Tongue (tissue), 1 donor: ENCODE measurements at regions not wholly inside any gene's neighbourhood (a gene's known extent, or its start where the extent isn't known, plus 50 kb on each side); places are given as distances from the start of the nearest gene placed in this dataset.
"Not testable (repeated sequence)": the region's sequence is repeated elsewhere in the genome, so short reads cannot be mapped to it uniquely, and the experiment has no call there.

Source experiments
- DNase-seq: peaks from one replicate; pipeline ENCODE4 v3.0.0-alpha.2; 2015

GRCh38 chr5:124512952-124513632, 233.3 kb downstream of the ZNF608 start:
- DNase-seq, result no peak

DNA sequence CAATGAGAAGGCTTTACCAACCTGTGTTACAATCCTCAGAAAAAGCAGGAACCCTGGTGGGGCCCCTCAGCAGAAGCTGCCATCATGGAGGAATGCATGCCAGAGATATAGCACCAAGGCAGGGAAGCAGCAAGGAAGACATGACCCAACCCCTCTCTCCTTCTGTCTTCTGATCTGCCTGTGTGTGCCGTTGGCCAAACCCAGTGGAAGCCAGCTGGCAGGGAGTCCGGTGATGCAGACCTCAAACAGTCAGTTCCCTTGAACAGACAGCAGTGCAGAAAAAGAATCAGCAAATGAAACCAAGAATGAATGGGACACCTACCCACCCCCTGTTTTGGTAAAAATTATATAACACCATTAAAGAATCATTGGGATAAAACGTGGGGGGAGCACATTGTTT, 234.2 kb downstream of the ZNF608 start:
- no peak for DNase-seq

DNA sequence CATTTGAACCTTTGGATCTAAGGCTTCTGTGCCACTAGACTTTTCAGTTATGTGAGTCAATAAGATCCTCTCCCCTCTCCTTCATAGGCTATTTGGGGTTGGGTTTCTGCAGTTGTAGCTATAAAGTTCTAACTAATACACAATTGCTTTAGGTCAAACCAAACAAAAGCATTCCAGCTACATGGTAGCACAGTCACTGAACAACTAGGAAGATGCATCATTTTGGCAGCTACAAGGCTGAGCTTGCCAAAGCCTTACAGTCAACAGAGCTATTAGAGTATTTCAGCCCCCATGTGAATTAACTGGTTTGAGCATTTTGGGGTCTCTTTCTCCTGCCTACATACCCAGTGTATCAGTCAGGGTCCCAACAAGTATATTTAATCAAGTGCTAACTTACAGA, 234.6 kb downstream of the ZNF608 start:
- DNase-seq, result no peak

DNA sequence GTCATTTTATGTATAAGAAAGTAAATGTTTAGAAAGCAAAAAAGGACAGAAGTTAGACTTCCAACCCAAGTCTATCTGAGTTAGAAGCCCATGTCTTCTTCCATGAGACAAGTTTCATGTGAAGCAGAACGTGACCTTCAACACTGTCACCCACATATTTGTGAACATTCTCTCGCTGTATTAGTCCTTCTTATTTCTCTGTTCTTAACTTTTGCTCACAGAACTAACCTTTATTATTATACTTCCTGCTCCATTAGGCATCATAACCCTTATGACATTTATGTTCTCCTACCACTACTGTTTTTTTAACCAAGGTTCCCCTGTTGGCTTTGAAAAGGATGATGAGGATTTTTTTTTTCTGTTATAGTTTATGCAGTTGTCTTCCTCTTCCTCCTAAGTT, 238.8 kb downstream of the ZNF608 start:
- no peak for DNase-seq

GRCh38 chr5:124504081-124504916, 242.1 kb downstream of the ZNF608 start:
- DNase-seq, result no peak

- DNase-seq, result no peak
Observed at GRCh38 chr5:124502551-124502950, 243.9 kb downstream of the ZNF608 start.

- DNase-seq, result not testable (repeated sequence)
Observed at GRCh38 chr5:124499818-124500217, 246.6 kb downstream of the ZNF608 start.

DNA sequence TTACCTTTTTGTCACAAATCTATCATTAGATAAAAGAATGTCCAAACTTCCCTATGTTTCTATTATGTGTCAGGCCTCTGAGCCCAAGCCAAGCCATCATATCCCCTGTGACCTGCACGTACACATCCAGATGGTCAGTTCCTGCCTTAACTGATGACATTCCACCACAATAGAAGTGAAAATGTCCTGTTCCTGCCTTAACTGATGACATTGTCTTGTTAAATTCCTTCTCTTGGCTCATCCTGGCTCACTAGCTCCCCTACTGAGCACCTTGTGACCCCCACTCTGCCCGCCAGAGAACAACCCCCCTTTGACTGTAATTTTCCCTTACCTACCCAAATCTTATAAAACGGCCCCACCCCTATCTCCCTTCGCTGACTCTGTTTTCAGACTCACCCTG, 249.5 kb downstream of the ZNF608 start:
- DNase-seq, result not testable (repeated sequence)

GRCh38 chr5:124494540-124495116, 251.8 kb downstream of the ZNF608 start:
- no peak for DNase-seq

GRCh38 chr5:124492444-124493224, 253.8 kb downstream of the ZNF608 start:
- DNase-seq, result peak; percentile 42

DNA sequence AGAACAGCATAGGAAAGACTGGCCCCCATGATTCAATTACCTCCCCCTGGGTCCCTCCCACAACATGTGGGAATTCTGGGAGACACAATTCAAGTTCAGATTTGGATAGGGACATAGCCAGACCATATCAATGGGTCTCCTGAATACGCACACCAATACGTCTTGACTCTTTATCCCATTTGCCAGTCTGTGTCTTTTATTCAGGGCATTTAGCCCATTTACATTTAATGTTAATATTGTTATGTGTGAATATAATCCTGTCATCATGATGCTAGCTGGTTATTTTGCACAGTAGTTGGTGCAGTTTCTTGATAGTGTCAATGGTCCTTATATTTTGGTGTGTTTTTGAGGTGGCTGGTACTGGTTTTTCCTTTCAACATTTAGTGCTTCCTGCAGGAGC, 256.1 kb downstream of the ZNF608 start:
- not testable (repeated sequence) for DNase-seq

DNA sequence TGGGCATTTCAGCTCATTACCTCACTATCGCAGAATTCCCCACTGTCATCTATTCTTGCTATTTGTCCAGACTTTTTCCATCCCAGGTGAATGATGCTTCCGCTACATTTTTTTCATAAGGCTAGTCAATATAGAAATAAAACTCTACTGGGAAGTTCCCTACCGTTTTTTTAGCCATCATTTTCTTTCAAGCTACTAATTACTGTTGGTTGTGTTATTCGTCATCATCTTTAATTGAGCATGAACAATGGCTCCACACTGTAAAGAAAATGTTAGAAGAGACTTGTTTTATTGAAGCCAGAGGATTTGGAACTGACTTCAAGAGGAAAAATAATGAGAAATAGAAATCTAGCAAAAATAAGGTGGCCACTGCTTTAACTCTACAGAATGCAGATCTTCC, 265.0 kb downstream of the ZNF608 start:
- no peak for DNase-seq

DNA sequence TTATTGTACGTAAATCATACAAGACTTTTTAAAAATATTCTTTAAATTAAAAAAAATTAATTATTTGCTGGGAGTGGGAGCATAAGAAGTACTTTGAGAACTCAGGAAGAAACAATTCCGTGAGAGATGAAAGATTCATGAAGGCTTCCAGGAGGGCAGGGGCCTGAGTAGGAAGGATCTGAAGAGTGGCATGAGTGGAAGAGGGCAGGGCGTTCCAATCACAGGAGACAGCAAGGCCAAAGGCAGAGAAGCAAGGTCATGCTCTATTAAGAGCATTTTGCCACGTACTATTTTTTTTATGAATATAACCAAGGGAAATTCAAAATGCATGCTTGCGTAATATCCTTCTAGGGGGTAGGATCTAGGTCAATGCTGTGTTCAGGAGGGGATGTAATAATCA, 265.5 kb downstream of the ZNF608 start:
- no peak for DNase-seq

GRCh38 chr5:124480022-124480421, 266.4 kb downstream of the ZNF608 start:
- no peak for DNase-seq

DNA sequence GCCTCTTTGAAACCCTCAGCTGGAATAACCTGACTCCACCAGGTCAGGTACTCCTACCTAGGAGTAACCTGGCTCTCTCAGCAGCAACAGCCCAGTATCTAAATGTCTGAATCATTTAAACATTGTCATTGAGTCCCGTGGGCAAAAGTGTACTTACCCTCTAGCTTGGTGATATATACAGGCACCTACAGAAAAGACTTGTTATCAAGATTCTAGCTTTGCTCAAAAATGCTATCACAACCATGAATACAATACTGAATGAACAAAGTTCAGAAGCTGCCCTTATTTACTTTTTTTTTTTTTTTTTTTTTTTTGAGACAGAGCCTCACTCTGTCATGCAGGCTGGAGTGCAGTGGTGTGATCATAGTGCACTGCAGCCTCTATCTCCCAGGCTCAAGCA, 268.2 kb downstream of the ZNF608 start:
- no peak for DNase-seq

DNA sequence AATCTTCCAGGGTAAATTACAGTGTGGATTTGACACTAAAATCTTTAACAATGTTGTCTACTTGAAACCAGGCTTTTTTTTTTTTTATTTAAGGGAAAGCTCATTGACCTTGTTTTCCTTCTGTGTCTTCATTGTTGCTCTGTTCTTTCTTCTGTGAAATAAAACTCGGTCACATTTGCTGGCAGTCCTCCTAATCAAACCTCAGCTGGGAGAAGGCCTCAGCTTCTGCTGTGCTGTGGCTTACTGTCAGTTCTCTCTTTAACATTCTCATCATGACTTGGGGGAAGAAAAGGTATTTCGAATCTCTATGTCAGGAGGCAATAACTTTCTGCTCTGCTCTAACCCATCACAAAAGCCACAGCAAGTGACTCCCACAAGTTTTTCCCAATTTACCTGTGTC, 268.9 kb downstream of the ZNF608 start:
- DNase-seq, result no peak

DNA sequence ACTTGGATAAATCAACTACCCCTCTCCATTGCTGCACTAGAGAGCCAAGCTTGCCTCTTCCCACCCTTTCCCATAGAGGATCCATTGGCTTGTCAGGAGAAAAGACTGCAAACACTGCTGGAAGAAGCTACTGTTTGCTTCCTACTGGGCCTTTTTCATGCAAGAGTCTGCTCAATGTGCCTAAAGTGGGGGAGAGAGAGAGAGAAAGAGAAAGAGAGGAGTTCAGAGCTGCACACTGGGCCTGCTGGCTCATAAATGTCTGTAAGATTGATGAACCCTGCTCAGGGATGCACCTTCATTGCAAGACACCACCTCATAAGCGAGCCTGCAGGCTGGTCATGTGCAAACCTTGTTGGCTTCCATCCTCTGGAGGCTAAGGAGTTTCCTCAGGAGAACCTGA, 269.4 kb downstream of the ZNF608 start:
- DNase-seq, result no peak

DNA sequence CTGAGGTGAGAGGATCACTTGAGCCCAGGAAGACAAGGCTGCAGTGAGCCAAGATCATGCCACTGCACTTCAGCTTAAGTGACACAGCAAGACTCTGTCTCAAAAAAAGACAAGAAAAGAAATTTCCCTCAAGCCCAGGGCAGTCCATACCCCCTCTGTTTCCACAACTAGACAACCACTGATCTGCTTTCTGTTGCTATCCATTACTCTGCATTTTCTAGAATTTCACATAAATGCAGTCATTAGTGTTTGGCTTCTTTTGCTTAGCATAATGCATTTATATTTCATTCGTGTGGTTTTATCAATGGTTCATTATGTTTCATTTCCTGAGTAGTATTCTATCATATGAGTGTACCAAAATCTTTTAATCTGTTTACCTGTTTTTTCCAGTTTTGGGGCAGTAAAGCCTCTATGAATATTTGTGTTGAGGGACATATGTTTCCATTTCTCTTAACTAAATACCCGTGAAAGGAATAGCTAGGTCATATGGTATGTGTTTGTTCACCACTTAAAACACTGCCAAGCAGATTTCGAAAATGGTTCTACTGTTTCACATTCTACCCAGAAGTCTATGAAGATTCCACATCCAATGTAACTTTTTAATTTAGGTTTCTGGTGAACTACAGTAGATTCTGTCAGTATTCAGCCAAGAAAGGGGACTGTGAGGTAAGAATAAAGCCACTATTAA, 271.8 kb downstream of the ZNF608 start:
- DNase-seq, result no peak

DNA sequence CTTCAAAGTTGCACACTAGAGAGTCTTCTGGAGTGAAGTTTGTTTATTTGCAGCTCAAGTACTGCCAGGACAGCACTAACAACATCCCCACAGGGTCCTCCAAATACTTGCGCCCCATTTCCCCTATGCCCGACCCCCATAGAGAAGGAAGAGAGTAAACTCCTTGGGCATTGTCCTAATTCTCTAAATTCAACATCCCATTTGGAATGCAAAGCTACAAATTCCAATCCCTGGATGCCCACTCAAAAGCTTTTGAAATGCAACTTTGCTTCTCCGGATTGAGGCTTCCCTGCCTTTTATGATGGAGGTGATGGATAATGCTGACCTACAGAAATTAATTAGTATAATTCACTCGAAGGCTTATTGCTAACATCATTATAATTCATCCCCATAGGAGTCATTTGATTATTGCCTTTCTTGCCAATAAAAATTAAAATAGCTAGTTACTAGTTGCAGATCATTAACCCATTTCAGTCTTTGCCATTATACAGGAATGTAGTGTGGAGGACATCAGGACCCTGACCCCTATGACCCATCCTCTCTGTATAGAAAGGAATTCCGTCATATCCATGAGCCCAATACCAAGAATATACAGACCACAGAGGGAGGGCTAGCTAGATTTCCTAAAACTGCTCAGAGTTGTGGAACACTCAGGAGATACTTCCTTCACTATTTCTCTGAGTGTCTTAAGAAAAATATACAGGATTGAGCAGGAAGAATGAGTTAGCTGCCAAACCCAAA, 277.6 kb downstream of the ZNF608 start:
- no peak for DNase-seq

GRCh38 chr5:124467745-124468144, 278.7 kb downstream of the ZNF608 start:
- DNase-seq, result no peak

DNA sequence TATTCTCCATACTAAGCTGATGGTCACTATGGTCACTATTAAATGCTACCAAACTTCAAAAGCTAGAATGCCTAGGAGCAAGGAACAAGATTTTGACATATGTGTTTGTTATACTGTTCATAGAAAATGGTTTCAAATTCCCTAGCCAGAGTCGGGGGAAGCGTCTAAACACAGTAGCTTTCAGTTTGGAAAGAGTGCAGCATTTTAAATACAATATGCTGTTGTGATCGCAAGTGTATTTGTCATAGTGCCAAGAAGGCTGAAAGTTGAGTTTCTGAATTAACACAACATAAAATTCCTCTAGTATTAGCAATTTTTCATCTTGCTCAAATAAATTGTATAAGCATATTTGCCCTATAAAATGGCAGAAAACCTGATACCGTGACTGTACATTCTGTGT, 280.4 kb downstream of the ZNF608 start:
- no peak for DNase-seq
